WTC11 (cell line): ENCODE measurements at regions not wholly inside any gene's neighbourhood (a gene's known extent, or its start where the extent isn't known, plus 50 kb on each side); places are given as distances from the start of the nearest gene placed in this dataset.

Source experiments
- TF ChIP-seq, protein P1 (sequence below): fragments of 200-600 bp; IDR thresholded peaks from 2 replicates; pipeline ENCODE4 v1.8.0; 2022; ENCODE audit warnings: antibody characterized with exemption
- TF ChIP-seq, protein P2 (sequence below): sonication (generic); formaldehyde crosslinking; IDR thresholded peaks from 2 replicates; pipeline ENCODE4 v1.8.0; 2022; ENCODE audit warnings: mild to moderate bottlenecking, missing genetic modification reagents

DNA sequence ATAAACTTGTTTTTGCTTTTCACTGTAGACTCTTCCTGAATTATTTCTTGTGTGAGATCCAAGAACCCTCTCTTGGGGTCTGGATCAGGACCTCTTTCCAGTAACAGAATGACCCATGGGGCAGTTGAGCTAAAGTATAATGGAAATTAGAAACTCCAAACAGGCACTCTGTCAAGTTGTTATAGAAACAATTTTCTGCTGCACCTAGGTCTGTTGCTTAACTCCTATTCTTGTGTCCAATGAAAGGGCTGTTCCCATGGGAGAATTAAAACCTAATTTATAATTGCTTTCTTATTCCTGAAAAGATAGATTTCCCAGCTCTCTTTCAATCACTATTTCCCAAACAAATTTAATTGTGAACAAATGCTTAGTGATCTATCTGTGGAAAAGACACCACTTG is 1341.3 kb upstream of the PIK3C3 start:
- TF ChIP-seq, protein P1, sequence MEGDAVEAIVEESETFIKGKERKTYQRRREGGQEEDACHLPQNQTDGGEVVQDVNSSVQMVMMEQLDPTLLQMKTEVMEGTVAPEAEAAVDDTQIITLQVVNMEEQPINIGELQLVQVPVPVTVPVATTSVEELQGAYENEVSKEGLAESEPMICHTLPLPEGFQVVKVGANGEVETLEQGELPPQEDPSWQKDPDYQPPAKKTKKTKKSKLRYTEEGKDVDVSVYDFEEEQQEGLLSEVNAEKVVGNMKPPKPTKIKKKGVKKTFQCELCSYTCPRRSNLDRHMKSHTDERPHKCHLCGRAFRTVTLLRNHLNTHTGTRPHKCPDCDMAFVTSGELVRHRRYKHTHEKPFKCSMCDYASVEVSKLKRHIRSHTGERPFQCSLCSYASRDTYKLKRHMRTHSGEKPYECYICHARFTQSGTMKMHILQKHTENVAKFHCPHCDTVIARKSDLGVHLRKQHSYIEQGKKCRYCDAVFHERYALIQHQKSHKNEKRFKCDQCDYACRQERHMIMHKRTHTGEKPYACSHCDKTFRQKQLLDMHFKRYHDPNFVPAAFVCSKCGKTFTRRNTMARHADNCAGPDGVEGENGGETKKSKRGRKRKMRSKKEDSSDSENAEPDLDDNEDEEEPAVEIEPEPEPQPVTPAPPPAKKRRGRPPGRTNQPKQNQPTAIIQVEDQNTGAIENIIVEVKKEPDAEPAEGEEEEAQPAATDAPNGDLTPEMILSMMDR, result no peak
- TF ChIP-seq, protein P2, sequence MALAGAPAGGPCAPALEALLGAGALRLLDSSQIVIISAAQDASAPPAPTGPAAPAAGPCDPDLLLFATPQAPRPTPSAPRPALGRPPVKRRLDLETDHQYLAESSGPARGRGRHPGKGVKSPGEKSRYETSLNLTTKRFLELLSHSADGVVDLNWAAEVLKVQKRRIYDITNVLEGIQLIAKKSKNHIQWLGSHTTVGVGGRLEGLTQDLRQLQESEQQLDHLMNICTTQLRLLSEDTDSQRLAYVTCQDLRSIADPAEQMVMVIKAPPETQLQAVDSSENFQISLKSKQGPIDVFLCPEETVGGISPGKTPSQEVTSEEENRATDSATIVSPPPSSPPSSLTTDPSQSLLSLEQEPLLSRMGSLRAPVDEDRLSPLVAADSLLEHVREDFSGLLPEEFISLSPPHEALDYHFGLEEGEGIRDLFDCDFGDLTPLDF (CRISPR knock-in tag), result no peak
